ENCODE measurements at regions not wholly inside any gene's neighbourhood (a gene's known extent, or its start where the extent isn't known, plus 50 kb on each side); places are given as distances from the start of the nearest gene placed in this dataset.
"Not testable (repeated sequence)": the region's sequence is repeated elsewhere in the genome, so short reads cannot be mapped to it uniquely, and the experiment has no call there.

GRCh38 chr6:27807441-27808241, 104.6 kb downstream of the OR2B2 start (continued):
- TF ChIP-seq ZNF616 (CRISPR knock-in tag; IDR thresholded peaks at IDR 0.05; ENCODE audit: low read depth), result 0 out of 2 replicates have a peak, but pooled peaks have one; percentile 39
- peak; percentile 86; the same call in 1 of the 2 replicates for TF ChIP-seq ARID2 (CRISPR knock-in tag; IDR thresholded peaks at IDR 0.05; ENCODE audit: borderline replicate concordance)
- TF ChIP-seq ZNF652 (CRISPR knock-in tag; IDR thresholded peaks at IDR 0.05; ENCODE audit: borderline replicate concordance, low read depth), result 0 out of 2 replicates have a peak, but pooled peaks have one; percentile 7
- TF ChIP-seq ARHGAP35 (CRISPR knock-in tag; IDR thresholded peaks at IDR 0.05; ENCODE audit: borderline replicate concordance), result peak; percentile 71; the same call in 1 of the 2 replicates
- TF ChIP-seq ZNF333 (CRISPR knock-in tag; IDR thresholded peaks at IDR 0.05; ENCODE audit: borderline replicate concordance), result 0 out of 2 replicates have a peak, but pooled peaks have one; percentile 14
- TF ChIP-seq BCL6 (CRISPR knock-in tag; IDR thresholded peaks at IDR 0.05), result peak; percentile 27
- TF ChIP-seq HMGXB4 (CRISPR knock-in tag; IDR thresholded peaks at IDR 0.05; ENCODE audit: borderline replicate concordance in 1 of 2, low read depth in 1 of 2), result peak; percentile 38 to 47; a peak in 2 of 4 replicates
- TF ChIP-seq HINFP (CRISPR knock-in tag; IDR thresholded peaks at IDR 0.05; ENCODE audit: low read depth), result 0 out of 2 replicates have a peak, but pooled peaks have one; percentile 47
- TF ChIP-seq AGO1 (IDR thresholded peaks at IDR 0.05; ENCODE audit: low read depth, low read length, poor library complexity, severe bottlenecking), result peak; percentile 35
- TF ChIP-seq MYNN (CRISPR knock-in tag; IDR thresholded peaks at IDR 0.05; ENCODE audit: low read depth), result 0 out of 2 replicates have a peak, but pooled peaks have one; percentile 52
- TF ChIP-seq DMTF1 (CRISPR knock-in tag; IDR thresholded peaks at IDR 0.05), result peak; percentile 79; the same call in 1 of the 2 replicates
- peak; percentile 76; the same call in 1 of the 2 replicates for TF ChIP-seq ZNF614 (CRISPR knock-in tag; IDR thresholded peaks at IDR 0.05; ENCODE audit: borderline replicate concordance)
- TF ChIP-seq ZNF234 (CRISPR knock-in tag; conservative IDR thresholded peaks at IDR 0.05), result 0 out of 2 replicates have a peak, but pooled peaks have one; percentile 49
- TF ChIP-seq SP2 (CRISPR knock-in tag; IDR thresholded peaks at IDR 0.05), result peak; percentile 52
- not testable (repeated sequence) for TF ChIP-seq FOXA1 (IDR thresholded peaks at IDR 0.05)
- 0 out of 2 replicates have a peak, but pooled peaks have one; percentile 15 for TF ChIP-seq FOXA1 (CRISPR knock-in tag; IDR thresholded peaks at IDR 0.05)
- TF ChIP-seq SMYD3 (CRISPR knock-in tag; IDR thresholded peaks at IDR 0.05), result peak; percentile 88; the same call in 1 of the 2 replicates
- peak; percentile 55; the same call in 1 of the 2 replicates for TF ChIP-seq ZBTB34 (CRISPR knock-in tag; IDR thresholded peaks at IDR 0.05)
- TF ChIP-seq TAF1 (CRISPR knock-in tag; IDR thresholded peaks at IDR 0.05), result peak; percentile 69
- TF ChIP-seq ZFY (CRISPR knock-in tag; IDR thresholded peaks at IDR 0.05), result peak; percentile 74
- TF ChIP-seq ELF1 (CRISPR knock-in tag; IDR thresholded peaks at IDR 0.05), result peak; percentile 64; the same call in 1 of the 2 replicates
- 0 out of 2 replicates have a peak, but pooled peaks have one; percentile 62 for TF ChIP-seq ZBTB21 (CRISPR knock-in tag; IDR thresholded peaks at IDR 0.05)

Data from HepG2 (cell line).